ENCODE measurements at regions not wholly inside any gene's neighbourhood (a gene's known extent, or its start where the extent isn't known, plus 50 kb on each side); places are given as distances from the start of the nearest gene placed in this dataset.

DNA sequence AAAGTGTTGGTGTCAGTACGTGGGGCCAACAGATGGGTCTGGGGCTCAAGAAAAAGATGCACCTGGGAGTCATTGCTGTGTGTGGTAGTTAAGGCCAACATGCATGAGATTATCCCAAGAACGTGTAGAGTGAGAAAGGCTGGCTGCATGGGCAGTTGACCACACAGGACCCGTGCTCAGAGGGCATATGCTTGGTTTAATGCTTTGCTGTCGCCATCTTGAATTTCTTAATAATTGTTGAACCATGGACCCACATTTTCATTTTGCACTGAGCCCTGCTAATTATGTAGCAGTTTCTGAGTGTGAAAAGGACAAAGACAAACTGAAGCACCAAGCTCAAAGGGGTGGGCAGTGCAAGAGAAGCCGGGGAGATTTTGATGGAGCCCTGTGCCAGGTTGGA, 148.1 kb downstream of the CYP26B1 start:
- Histone ChIP-seq H2AFZ (ENCODE audit: low read depth, low read length, severe bottlenecking) (no peak overlapping the region), H3K9ac (ENCODE audit: low read length) (no peak overlapping the region), H3K4me2 (ENCODE audit: low read depth, low read length, poor library complexity, severe bottlenecking) (no peak overlapping the region), H3K9me3 (ENCODE audit: insufficient read depth, low read length) (no peaks in the 10 kb centered on the region), H3K79me2 (ENCODE audit: insufficient read depth, low read length) (no peaks in the 10 kb centered on the region), H3K27me3 (ENCODE audit: low read length) (no peaks in the 10 kb centered on the region), H3K27ac (ENCODE audit: low read depth, low read length) (no peak overlapping the region), H4K20me1 (ENCODE audit: low read depth, low read length) (no peaks in the 10 kb centered on the region; the same call in 1 of the 2 replicates), H3K36me3 (ENCODE audit: low read length) (no peaks in the 10 kb centered on the region), H3K4me3 (ENCODE audit: insufficient read depth, low read length, poor library complexity, severe bottlenecking) (no peak overlapping the region), H3F3A (ENCODE audit: insufficient read depth) (no peaks in the 10 kb centered on the region), H3K9me2 (replicated peaks; ENCODE audit: insufficient read depth, low read length) (no peaks in the 10 kb centered on the region)
- no peak for TF ChIP-seq EZH2phosphoT487 (conservative IDR thresholded peaks at IDR 0.05; ENCODE audit: low read length)
- TF ChIP-seq, protein P1, sequence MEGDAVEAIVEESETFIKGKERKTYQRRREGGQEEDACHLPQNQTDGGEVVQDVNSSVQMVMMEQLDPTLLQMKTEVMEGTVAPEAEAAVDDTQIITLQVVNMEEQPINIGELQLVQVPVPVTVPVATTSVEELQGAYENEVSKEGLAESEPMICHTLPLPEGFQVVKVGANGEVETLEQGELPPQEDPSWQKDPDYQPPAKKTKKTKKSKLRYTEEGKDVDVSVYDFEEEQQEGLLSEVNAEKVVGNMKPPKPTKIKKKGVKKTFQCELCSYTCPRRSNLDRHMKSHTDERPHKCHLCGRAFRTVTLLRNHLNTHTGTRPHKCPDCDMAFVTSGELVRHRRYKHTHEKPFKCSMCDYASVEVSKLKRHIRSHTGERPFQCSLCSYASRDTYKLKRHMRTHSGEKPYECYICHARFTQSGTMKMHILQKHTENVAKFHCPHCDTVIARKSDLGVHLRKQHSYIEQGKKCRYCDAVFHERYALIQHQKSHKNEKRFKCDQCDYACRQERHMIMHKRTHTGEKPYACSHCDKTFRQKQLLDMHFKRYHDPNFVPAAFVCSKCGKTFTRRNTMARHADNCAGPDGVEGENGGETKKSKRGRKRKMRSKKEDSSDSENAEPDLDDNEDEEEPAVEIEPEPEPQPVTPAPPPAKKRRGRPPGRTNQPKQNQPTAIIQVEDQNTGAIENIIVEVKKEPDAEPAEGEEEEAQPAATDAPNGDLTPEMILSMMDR (IDR thresholded peaks at IDR 0.05; ENCODE audit: insufficient read depth, low read length, poor library complexity, severe bottlenecking), result no peak

DNA sequence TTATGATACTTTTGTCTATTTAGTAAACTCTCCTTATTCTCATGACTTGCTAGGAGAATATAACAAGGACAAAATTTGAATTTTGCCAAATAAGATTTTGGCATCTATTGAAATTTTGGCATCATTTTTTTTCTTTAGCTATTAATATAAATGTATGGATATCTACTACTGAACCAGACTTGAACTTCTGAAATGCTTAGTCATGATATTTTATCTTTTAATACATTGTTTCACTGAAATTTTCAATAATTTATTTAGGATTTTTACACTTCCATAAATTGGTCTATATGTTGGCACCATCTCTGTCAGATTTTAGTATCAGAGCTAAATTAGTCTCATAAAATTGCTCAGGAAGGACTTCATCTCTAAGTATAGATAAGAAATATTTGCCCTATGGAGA, 149.8 kb downstream of the CYP26B1 start:
- Histone ChIP-seq H2AFZ (ENCODE audit: low read depth, low read length, severe bottlenecking) (no peak overlapping the region), H3K9me3 (ENCODE audit: insufficient read depth, low read length) (no peaks in the 10 kb centered on the region), H3K9me2 (replicated peaks; ENCODE audit: insufficient read depth, low read length) (no peaks in the 10 kb centered on the region), H3K36me3 (ENCODE audit: low read length) (no peaks in the 10 kb centered on the region), H3K79me2 (ENCODE audit: insufficient read depth, low read length) (no peaks in the 10 kb centered on the region), H4K20me1 (ENCODE audit: low read depth, low read length) (no peaks in the 10 kb centered on the region; the same call in 1 of the 2 replicates), H3K9ac (ENCODE audit: low read length) (no peak overlapping the region), H3K4me3 (ENCODE audit: insufficient read depth, low read length, poor library complexity, severe bottlenecking) (no peak overlapping the region), H3F3A (ENCODE audit: insufficient read depth) (no peaks in the 10 kb centered on the region), H3K4me2 (ENCODE audit: low read depth, low read length, poor library complexity, severe bottlenecking) (no peak overlapping the region), H3K27ac (ENCODE audit: low read depth, low read length) (no peak overlapping the region), H3K27me3 (ENCODE audit: low read length) (no peaks in the 10 kb centered on the region)
- TF ChIP-seq, protein P1 (IDR thresholded peaks at IDR 0.05; ENCODE audit: insufficient read depth, low read length, poor library complexity, severe bottlenecking), result no peak
- TF ChIP-seq EZH2phosphoT487 (conservative IDR thresholded peaks at IDR 0.05; ENCODE audit: low read length), result no peak

DNA sequence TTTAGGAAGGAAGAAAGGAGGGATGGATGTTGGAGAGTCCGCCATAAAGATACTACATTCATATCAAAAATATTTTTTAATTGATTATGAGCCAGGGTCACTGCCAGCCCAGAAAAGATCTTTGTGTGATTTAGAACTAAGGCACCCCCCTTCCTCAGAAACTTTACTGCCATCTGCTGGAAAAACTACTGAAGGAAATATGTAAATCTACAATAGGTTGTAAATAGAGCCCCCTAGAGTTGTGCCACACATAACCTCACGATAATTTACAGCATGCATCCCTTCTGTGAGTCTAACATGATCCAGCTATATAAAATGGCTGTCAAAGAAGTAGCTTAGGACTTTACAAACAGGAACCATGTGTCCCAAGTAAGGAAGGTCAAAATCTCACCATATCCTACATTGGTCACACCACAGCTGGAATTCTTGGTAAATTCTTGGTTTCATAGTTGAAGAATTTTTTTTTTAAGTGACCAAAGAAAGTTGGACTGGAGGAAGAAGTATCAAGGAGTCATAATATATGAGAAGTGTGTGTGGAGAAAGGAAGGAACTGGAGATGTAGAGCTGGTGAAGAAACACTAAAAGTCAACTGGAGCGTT, 152.5 kb downstream of the CYP26B1 start:
- Histone ChIP-seq H3K9ac (ENCODE audit: low read length) (no peak overlapping the region), H3K4me2 (ENCODE audit: low read depth, low read length, poor library complexity, severe bottlenecking) (no peak overlapping the region), H2AFZ (ENCODE audit: low read depth, low read length, severe bottlenecking) (no peak overlapping the region), H3K4me3 (ENCODE audit: insufficient read depth, low read length, poor library complexity, severe bottlenecking) (no peak overlapping the region), H3F3A (ENCODE audit: insufficient read depth) (no peaks in the 10 kb centered on the region), H3K36me3 (ENCODE audit: low read length) (no peaks in the 10 kb centered on the region), H3K27me3 (ENCODE audit: low read length) (no peaks in the 10 kb centered on the region), H3K27ac (ENCODE audit: low read depth, low read length) (no peak overlapping the region), H4K20me1 (ENCODE audit: low read depth, low read length) (no peaks in the 10 kb centered on the region; the same call in 1 of the 2 replicates), H3K9me2 (replicated peaks; ENCODE audit: insufficient read depth, low read length) (no peaks in the 10 kb centered on the region), H3K79me2 (ENCODE audit: insufficient read depth, low read length) (no peaks in the 10 kb centered on the region), H3K9me3 (ENCODE audit: insufficient read depth, low read length) (no peaks in the 10 kb centered on the region)
- no peak for TF ChIP-seq EZH2phosphoT487 (conservative IDR thresholded peaks at IDR 0.05; ENCODE audit: low read length)
- TF ChIP-seq, protein P1 (IDR thresholded peaks at IDR 0.05; ENCODE audit: insufficient read depth, low read length, poor library complexity, severe bottlenecking), result peak; percentile 15
